GOT3 (cell line): ENCODE measurements at regions not wholly inside any gene's neighbourhood (a gene's known extent, or its start where the extent isn't known, plus 50 kb on each side); places are given as distances from the start of the nearest gene placed in this dataset.

ENCODE experiments used
- DNase-seq: peaks from one replicate; lab custom pipeline; 2025; ENCODE audit warnings: mixed read lengths; lab: John Stamatoyannopoulos, UW

DNA sequence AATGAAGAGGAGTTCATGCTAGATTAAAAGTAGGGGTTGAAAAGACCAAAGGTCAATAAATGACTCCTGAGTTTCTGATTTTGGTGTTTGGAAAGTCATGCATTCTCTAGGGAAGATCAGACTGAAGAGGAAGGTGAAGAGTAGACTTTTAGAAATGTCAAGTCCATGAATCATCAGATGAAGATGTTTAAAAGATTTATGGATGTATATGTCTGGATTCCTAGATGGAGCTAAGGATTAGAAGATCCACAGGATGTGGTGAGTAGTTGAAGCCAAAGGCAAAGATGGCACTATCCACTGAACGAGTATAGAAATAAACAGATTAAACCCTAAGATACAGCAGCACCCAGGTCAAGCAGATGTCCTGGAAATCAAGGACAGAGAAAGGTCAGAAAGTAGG, 298.5 kb downstream of the GPAM start:
- DNase-seq: no peak

DNA sequence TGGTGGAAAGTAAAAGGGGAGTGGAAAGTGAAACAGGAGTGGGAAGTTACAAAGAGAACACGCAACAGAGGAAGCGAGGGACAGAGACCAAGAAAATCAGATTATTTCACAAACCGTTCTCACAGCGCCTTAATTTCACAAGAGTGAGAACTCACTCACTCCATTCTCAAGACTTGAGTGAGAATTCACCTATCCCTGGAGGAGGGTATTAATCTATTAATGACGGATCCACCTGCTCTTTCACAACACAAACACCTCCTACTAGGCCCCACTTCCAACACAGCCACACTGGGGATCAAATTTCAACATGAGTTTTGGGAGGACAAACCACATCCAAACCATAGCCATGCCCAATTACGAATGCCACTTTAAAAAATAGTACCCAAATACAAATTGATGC, 297.6 kb downstream of the GPAM start:
- DNase-seq: no peak

DNA sequence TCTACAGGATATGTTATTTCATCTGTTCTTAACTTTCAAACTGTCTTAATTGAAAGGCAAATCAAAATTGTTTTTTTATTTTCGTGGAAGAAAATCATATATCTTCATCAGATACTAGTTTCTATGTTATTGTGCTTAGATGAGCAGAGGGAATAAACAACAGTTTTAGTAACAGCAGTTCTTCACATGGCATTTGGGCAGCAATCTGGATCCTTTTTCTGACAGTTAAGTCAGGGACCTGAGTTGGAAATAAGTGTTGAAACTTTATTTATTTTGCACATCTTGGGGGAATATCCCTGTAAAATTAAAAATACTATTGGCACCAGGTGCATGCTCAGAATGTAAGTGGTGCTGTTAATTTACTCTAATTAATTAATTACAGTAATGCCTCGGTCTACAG, 296.3 kb downstream of the GPAM start:
- no peak for DNase-seq

DNA sequence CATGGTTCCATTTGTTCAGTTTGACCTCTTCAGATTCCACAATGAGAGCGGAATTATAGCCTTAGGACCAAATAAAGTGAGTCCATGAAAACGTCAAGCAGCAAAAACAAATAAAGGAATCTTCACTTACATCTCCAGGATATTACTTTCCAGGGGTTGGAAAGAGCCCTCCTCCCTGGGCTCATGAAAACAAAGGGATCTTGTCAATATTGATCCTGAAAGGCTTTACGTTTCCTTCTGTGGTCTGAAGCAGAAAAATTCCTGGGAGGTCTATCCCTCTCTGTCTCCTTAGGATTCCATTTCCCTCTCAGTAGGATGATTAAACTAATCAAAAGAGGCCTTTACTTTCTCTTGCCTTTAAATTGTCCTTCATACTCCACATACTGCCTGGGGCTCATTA, 293.5 kb downstream of the GPAM start:
- DNase-seq: no peak

DNA sequence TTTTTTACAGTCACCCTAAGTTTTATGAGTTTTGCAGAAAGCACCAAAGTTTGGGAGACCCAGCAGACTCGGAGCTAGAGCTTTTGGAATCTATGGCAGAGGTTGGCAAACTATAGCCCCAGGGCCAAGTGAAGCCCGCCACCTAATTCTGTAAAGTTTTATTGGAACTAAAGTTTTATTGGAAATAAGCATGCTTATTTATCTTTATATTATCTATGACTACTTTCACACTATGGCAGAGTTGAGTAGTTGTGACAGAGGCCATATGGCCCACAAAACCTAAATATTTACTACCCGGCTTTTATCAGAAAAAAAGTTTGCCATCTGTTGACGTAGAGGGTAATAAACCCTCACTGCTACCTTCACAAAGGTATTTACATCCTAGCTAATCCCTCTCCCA, 267.6 kb downstream of the GPAM start:
- no peak for DNase-seq

DNA sequence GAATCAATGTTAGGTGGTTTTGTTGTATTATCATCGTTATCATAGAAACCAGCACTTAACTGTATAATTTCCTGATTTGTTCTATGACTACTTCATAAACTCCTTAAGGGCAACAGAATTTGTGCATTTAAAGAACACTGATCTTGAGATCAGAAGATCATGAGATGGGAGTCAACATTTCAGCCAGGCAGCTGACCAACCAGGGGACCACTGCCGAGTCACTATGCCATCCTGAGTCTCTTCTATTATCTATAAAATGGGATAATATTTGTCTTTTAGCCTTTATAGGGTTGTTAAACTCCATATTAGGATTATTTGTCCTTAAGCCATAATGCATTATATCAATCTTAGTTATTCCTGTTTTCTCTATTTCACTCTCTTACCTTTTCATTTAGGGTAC, 261.7 kb downstream of the GPAM start:
- DNase-seq: no peak

DNA sequence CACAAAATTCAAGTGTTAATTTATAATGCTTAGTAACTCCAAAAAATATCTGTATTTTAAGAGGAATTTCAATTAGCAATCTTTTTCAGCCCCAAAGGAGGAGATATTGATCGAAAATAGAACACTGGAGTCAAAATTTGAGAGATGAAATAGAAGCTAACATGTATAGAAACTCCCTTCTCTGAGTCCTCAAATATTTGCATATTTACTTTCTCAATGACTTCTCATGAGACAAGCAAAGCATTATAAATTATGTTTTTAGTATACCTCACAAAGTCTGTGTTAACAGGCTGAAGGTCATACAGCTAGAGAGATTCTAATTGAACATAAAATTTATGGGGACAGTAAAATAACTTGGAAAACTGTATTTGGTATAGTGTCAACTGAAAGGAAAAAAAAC, 260.5 kb downstream of the GPAM start:
- DNase-seq: no peak

DNA sequence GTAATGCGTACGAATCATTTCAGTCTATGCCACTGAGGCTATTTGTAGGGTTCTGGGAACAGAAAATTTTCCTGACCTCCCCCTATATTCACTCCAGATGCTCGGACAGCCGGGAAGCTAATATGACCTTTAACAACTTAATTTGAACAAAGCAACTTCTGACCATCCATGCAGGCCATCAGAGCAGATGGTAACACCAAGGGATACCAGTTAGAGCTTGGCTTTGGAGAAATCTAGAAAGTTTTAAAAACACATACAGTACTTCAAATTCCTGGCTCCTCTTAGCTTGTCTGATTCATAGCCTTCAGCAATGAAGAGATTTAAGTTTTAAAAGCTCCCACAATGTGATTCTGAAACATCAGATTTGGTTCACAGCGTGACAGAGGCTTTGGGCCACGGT, 257.3 kb downstream of the GPAM start:
- no peak for DNase-seq

DNA sequence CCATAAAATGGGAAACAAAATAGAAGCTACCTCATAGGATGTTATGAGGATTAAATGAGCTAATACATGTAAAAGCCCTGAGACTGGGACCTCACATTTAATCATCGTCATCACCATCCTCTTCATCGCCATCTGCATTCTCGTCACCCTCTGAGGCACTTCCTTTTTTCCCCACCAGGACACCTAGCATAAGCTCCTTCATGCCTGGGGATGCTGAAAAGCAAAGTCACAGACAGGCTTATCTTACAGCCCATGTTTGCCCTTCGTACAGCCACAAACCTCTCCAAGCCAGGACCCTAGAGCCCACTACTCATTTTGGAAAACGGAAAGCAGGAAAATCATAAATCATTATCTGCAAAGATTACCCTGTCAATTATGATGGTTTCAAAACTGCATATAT, 249.6 kb downstream of the GPAM start:
- DNase-seq: no peak

DNA sequence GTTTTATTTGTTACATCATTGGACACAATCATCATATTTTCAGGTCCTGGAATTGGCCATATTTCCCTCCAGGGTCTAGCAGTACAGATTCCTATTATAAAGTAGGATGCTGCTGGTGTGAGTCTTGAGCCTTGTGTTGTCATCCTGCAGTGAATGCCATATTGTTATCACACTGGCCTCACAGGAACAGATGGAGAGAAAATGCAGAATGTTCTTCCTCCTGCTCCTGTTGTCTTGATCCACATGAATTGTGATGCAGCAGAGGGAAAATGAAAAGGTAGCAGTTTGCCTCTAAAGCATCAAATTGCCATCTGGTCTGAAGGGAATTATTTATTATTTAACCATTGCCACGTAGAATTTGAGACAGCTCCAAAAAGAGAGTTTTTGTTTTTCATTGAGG, 248.6 kb downstream of the GPAM start:
- no peak for DNase-seq

DNA sequence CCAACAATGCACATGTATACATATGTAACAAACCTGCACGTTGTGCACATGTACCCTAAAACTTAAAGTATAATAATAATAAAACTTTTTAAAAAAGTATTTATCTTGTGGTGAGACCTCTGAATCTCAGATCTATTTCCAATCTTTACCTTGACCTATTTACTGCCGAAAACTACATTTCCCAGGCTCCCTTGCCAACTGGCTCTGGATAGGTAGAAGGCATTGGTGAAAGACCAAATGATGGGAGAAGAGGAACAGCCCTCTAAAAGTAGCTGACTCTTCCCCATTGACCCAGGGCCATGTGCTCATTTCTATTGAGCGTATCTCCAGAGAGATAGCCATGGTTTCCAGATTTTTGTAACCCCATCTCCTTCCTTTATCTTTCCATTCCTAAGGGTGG, 247.4 kb downstream of the GPAM start:
- no peak for DNase-seq

DNA sequence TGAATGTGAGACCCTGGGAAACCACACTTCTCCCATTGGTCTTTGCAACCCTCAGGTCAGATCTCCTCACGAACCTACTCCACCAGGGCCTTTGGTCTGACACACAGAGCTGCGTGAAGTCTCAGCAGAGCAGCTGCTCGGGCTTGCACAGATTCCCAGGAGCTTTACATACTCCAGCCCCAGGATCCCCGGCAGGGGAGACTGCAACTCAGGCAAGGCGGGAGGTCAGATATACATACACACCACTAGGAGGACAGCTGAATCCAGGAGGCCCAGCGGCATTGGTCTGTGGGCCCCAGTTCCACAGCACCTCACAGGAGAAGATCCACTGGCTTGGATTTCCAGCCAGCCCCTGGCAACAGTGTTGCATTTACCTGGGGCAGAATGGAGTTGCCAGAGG, 239.2 kb downstream of the GPAM start:
- no peak for DNase-seq

DNA sequence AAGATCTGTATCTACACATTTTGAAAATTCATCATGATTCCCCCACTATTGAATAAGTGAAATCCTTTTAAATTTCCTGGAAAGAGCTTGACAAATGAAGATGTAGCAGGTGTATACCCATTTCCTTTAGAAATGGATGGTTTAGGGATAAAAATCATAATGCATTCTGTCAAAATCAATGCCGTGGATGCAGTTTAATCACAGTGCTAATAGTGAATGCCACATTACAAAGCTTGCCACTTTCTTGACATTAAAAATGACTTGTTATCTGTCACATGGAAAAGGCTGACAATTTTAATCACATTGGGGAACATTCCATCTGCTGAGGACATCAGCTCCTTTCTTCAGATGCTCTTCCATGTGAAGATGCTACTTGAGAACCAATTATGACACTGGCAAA, 229.6 kb downstream of the GPAM start:
- DNase-seq: no peak

DNA sequence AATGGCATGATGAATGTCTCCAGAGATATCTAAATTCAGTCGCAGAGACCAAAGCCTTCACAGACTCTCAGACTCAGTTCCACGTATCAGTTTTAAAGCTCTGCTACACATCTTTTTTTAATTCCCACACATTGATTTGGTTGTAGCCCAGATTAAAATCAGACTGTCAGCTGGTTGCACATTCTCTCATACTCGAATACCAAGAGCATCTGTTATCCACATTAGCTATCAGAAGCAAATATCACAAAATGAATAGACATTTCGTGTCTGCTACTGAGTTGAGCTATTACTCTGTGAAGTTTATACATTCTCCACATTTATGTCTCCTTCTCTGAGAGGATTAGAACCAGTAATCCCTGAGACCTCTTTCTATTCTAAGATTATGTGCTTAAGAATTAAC, 229.2 kb downstream of the GPAM start:
- no peak for DNase-seq

DNA sequence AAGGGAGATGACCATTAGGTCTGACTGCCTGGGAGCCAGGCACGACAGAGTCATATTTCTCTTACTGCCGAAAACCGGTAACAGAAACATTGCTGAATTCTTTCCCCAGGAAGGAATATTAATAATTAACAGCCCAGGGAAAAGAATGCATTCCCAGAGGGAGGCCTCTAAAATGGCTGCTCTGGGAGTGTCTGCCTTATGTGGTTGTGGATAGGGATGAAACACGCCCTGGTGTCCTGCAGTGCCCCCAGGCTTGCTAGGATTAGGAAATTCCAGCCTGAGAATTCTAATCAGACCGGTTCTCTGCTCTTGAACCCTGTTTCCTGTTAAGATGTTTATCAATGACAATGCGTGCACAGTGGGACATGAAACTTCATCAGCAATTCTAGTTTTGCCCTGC, 226.7 kb downstream of the GPAM start:
- DNase-seq: no peak

DNA sequence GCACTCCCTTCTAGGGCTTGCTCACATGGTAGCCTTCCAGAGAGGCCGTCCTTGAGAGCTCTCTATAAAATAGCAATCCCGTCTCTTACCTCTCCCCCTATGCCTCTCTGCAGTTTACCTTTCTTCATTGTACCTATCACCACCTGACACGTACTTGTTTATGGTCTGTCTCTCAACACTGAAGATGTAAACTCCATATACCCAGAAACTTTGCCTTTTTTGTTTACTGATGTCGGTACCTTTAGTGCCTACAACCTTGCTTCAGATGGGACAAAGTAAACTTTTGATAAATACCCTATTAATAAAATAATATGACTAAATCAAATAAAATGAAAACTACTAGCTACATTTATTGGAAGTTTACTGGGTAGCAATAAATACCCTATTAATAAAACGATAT, 220.6 kb downstream of the GPAM start:
- DNase-seq: no peak

DNA sequence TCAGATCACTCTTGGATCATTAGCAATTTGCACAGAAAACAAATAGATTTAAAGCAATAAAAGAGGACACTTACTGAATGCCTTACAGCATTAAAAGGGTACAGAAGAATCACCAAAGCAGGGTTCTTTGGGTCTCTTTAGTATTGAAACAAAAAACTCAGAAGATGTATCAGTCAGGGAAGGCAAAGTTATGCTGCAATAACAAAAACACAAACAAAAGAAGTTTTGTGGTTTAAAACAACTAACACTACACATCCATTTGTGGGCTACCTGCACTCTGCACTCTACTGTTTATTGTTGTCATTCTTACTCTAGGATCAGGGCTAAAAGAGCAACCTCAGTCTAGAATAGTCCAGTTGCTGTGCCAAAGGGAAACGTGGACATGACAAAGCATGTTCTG, 216.4 kb downstream of the GPAM start:
- no peak for DNase-seq

DNA sequence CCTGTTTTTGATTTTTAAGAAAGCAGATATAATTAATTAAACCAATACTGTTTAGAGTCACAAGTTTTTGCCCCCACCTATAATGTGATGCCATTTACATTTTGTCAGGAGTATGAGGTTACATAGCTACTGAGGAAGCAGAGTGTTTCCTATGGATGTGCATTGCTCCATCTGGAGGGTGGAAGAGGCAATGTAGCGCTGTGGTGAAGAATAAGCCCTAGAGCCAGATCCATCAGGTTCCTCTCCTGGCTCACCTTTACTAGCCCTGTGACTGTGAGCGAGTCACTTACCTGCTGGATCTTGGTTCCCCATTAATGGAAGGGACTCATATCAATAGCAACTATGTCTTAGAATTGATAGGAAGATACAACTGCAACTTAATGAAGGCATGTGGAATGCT, 216.0 kb downstream of the GPAM start:
- DNase-seq: no peak

DNA sequence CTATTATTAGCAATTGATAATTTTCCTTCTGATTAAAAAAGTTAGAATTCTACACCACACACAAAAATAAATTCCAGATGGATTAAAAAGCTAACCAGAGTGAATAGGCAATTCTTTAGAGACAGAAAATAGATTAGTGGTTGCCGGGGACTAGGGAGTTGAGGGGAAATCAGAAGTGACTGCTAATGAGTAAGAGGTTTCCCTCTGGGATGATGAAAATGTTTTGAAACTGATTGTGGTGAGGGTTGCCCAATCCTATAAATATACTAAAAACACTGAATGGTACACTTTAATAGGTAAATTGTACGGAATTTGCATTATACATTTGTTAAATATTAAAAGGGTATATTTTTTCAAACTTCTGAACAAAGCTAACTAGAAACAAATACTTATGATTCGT, 214.9 kb downstream of the GPAM start:
- no peak for DNase-seq

DNA sequence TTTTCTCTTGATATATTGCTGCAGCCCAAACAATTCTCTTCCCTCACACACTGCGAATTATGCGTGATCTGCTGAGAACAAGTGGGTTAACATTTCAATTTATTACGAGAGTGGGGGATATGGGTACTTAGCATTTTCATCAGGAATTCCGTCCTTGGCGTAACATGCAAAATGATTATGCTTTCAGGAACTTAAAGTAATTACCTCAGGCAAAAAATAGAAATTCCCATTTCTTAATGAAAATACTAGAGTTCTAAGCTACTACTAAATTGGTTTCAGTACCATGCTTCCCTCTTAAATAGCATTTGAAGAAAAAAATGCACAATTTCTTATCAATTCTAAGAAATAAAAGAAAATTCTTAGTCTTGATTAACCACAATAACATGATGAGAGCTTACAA, 213.5 kb downstream of the GPAM start:
- DNase-seq: no peak

DNA sequence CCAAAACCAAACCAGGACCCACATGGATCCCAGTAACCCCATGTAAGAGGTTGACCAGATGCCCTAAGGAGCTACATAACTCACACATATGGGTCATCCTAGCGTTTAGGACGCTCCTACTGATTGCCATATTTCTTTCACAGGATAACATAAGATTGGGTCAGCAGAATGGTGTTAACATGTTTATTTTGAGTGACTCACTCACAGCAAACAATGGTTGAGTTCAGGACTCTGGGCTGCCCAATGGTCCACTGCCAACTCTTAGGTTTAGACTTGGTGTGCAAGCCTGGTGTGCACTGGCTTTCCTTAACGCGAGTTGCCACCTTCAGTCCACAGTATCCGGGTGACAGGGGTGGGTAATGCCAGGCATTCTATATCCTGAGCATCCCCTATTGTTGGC, 211.5 kb downstream of the GPAM start:
- DNase-seq: no peak

DNA sequence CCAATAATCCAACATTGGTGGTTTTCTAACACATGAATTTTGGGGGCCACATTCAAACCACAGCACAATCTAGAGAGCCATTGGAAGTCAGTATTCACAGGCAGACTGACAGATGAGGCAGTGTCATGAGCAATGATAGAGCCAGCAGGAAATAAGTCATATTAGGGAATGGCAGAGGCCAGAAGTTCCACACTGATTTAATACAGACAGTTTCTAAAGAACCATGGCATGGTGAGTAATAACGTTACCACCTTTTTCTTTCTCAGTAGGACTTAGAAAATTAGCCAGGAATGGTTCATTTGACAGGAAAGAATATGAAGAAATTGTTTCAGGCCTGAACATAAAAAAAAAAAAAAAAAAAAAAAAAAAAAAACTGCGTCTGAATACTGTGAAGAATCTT, 210.3 kb downstream of the GPAM start:
- DNase-seq: no peak

DNA sequence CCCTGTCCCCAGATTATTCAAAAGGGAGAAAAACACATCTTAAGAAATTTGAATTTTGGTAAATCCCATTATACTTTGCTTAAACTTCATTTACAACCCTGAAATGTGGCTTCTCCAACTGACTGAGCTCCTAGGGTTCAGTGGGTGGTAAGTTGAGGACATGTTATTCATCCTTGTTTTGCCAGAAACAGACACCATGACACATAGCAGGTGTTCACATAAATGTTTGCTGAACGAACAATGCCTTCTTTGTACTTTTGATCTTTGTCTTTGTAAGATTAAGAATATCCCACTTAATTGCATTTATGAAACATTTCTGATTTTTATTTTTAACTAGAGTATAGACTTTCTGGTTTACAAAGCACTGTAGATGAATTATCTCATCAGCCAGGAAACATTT, 209.7 kb downstream of the GPAM start:
- DNase-seq: no peak

DNA sequence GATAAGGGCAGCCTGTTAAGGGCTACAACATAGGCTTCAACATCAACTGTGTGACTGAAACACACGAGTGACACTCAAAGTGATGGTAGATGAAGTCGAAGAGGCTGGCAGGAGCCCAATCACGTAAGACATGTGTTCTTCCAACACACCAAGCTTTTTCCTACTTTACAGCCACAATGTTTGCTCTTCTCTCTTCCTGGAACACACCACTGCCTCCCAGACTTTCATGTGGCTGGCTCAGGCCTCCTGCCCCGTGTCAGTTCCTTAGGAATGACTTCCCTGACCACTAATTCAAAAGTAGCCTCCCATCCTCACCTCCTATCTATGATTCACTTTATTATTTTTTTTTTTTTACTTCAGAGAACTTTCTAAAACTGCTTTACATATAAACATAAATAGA, 209.2 kb downstream of the GPAM start:
- no peak for DNase-seq

DNA sequence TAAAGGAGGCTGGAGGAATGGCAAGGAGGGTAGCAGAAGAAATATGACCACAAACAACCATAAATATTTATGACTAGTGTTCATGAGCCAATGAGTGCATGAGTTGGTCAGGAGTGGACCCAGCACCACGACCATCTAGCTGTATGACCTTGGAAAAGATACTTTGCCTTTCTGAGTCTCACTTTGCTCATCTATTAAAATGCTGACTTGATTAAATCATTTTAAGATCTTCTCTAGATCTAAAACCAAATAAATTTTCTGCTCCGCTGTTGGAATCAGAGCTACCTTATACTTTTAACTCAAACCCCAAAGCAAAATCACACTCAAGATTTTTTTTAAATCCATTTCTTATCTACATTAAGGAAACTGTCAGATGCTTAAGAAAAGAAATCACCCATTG, 207.0 kb downstream of the GPAM start:
- DNase-seq: no peak

DNA sequence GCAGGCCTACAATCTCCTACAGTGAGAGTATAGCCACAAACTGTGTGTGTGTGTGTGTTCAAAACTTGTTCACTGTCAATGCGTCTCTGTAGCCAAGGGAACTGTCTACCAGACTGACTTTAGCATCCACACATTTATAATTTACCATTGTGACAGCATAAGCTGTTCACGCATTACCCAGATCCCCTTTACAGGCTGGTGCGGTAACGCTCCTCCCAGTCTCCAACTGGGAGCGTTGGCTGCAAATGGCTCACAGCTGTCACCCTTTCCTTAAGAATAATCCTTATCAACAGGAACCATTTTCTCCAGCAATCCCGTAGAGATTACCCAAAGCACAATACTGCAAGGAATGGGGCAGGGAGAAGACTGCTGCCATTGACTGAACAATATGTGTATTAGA, 199.5 kb downstream of the GPAM start:
- no peak for DNase-seq
